Endothelial cell of umbilical vein (primary cell): ENCODE measurements at regions not wholly inside any gene's neighbourhood (a gene's known extent, or its start where the extent isn't known, plus 50 kb on each side); places are given as distances from the start of the nearest gene placed in this dataset.

Experiments used
- EZH2 ChIP-seq: IDR thresholded peaks from 2 replicates; pipeline ENCODE4 v1.6.1; 2012; ENCODE audit warnings: borderline replicate concordance, low read depth, mild to moderate bottlenecking, moderate library complexity, low read length, inconsistent platforms; ENCODE audit not compliant: severe bottlenecking
- FOS ChIP-seq: IDR thresholded peaks from 2 replicates; pipeline ENCODE4 v1.6.1; 2011; ENCODE audit warnings: mild to moderate bottlenecking, low read length, moderate library complexity, borderline replicate concordance; ENCODE audit not compliant: insufficient read depth
- GATA2 ChIP-seq: IDR thresholded peaks from 2 replicates; pipeline ENCODE4 v1.7.0; 2011; ENCODE audit warnings: low read depth, mild to moderate bottlenecking, moderate library complexity, mixed read lengths, low read length; ENCODE audit not compliant: insufficient read length, insufficient read depth
- JUN ChIP-seq: IDR thresholded peaks from 2 replicates; pipeline ENCODE4 v1.6.1; 2011; ENCODE audit warnings: borderline replicate concordance, low read depth; ENCODE audit not compliant: insufficient read length, insufficient read depth
- MYC ChIP-seq: IDR thresholded peaks from one replicate; pipeline ENCODE4 v1.6.1; 2011; ENCODE audit warnings: mild to moderate bottlenecking, low read depth, low read length
- POLR2A ChIP-seq: IDR thresholded peaks from 2 replicates; pipeline ENCODE4 v1.6.1; 2012; ENCODE audit warnings: low read depth, mild to moderate bottlenecking, control low read depth, low read length
- POLR2AphosphoS5 ChIP-seq: IDR thresholded peaks from 2 replicates; pipeline ENCODE4 v1.6.1; 2012; ENCODE audit warnings: low read depth, mild to moderate bottlenecking, control low read depth, low read length, moderate library complexity; ENCODE audit not compliant: insufficient read depth
- TF ChIP-seq, protein P1 (sequence below), 2 donors: IDR thresholded peaks; 1 replicate in 1 of 2; 2 replicates in 1 of 2; pipeline ENCODE4 v1.5.1; 2011; ENCODE audit warnings: low read length in 2 of 2, mild to moderate bottlenecking in 2 of 2, moderate library complexity in 2 of 2, control low read depth in 1 of 2, inconsistent platforms in 1 of 2, low read depth in 1 of 2; ENCODE audit not compliant: insufficient read depth in 1 of 2; ENCODE audit errors: extremely low read depth in 1 of 2
- TF ChIP-seq, protein P2 (sequence below): IDR thresholded peaks from 2 replicates; pipeline ENCODE4 v1.6.1; 2011; ENCODE audit not compliant: insufficient read depth, insufficient read length

DNA sequence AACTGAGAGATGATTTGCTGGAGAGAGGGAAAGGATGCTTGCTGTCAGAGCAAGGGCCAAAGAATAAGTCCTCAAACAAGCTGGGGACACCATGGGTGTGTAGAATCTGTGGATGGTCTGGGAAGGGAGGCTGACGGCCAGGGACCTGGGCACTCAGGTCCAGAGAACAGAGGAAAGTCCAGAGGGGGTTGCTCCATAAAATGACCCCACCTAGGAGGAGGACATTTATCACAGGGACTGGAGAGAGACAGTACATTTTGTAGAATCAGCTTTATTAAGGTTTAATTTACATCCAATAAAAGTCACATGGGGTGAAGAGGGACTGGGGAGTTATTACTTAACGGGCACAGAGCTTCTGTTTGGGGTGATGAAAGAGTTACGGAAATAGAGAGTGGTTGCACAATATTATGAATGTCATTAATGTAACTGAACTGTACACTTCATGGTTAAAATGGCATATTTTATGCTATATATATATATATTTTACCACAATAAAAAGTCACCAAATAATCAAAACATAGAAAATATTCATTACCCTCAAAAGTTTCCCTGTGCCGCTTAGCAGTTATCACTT lies 73.0 kb upstream of the ABCD3 start:
- TF ChIP-seq FOS (no peak), POLR2A (no peak), GATA2 (no peak), MYC (no peak), EZH2 (no peak), POLR2AphosphoS5 (no peak), JUN (no peak)
- TF ChIP-seq, protein P1, sequence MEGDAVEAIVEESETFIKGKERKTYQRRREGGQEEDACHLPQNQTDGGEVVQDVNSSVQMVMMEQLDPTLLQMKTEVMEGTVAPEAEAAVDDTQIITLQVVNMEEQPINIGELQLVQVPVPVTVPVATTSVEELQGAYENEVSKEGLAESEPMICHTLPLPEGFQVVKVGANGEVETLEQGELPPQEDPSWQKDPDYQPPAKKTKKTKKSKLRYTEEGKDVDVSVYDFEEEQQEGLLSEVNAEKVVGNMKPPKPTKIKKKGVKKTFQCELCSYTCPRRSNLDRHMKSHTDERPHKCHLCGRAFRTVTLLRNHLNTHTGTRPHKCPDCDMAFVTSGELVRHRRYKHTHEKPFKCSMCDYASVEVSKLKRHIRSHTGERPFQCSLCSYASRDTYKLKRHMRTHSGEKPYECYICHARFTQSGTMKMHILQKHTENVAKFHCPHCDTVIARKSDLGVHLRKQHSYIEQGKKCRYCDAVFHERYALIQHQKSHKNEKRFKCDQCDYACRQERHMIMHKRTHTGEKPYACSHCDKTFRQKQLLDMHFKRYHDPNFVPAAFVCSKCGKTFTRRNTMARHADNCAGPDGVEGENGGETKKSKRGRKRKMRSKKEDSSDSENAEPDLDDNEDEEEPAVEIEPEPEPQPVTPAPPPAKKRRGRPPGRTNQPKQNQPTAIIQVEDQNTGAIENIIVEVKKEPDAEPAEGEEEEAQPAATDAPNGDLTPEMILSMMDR (IDR thresholded peaks at IDR 0.05; ENCODE audit: extremely low read depth in 1 of 2, insufficient read depth in 1 of 2, low read depth in 1 of 2, low read length in 2 of 2) = no peak
- TF ChIP-seq, protein P2, sequence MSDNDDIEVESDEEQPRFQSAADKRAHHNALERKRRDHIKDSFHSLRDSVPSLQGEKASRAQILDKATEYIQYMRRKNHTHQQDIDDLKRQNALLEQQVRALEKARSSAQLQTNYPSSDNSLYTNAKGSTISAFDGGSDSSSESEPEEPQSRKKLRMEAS = no peak
